Spleen (tissue), 11 donors: ENCODE measurements at regions not wholly inside any gene's neighbourhood (a gene's known extent, or its start where the extent isn't known, plus 50 kb on each side); places are given as distances from the start of the nearest gene placed in this dataset.

ENCODE experiments used
- DNase-seq: peaks from one replicate; pipeline ENCODE4 v3.0.0-alpha.2; 2020
- H3K27ac ChIP-seq, 8 donors: fragments of 200-600 bp; sonication (generic) in 7 of 8; 1 replicate in 4 of 8; 2 replicates in 4 of 8; pipeline versions ENCODE4 v1.5.0 to v1.8.0; 2016 to 2021; ENCODE audit warnings: inconsistent platforms in 4 of 8, mild to moderate bottlenecking in 4 of 8, moderate library complexity in 1 of 8
- H3K27me3 ChIP-seq, 7 donors: fragments of 200-600 bp; sonication (generic) in 6 of 7; replicated peaks in 1 of 7; 1 replicate in 4 of 7; 2 replicates in 3 of 7; pipeline versions ENCODE4 v1.5.0 to v1.8.0; 2016 to 2021; ENCODE audit warnings: inconsistent platforms in 3 of 7, mild to moderate bottlenecking in 1 of 7
- H3K36me3 ChIP-seq, 6 donors: fragments of 200-600 bp; sonication (generic) in 5 of 6; 1 replicate in 4 of 6; 2 replicates in 2 of 6; pipeline versions ENCODE4 v1.5.0 to v1.8.0; 2016 to 2021; ENCODE audit warnings: inconsistent platforms in 2 of 6
- H3K4me1 ChIP-seq, 6 donors: fragments of 200-600 bp; sonication (generic) in 5 of 6; 1 replicate in 3 of 6; 2 replicates in 3 of 6; pipeline versions ENCODE4 v1.5.0 to v1.8.0; 2016 to 2021; ENCODE audit warnings: inconsistent platforms in 3 of 6
- H3K4me3 ChIP-seq, 8 donors: fragments of 200-600 bp; sonication (generic) in 7 of 8; 1 replicate in 4 of 8; 2 replicates in 4 of 8; pipeline versions ENCODE4 v1.5.0 to v1.8.0; 2016 to 2021; ENCODE audit warnings: inconsistent platforms in 4 of 8, mild to moderate bottlenecking in 4 of 8, moderate library complexity in 2 of 8
- H3K9me3 ChIP-seq, 8 donors: fragments of 200-600 bp; sonication (generic) in 7 of 8; 1 replicate in 4 of 8; 2 replicates in 4 of 8; pipeline versions ENCODE4 v1.5.0 to v1.8.0; 2016 to 2021; ENCODE audit warnings: inconsistent platforms in 4 of 8
- POLR2A ChIP-seq, 3 donors: fragments of 450-650 bp; IDR thresholded peaks; one replicate each; pipeline ENCODE4 v1.5.1; 2017; ENCODE audit warnings: antibody characterized with exemption in 3 of 3, mild to moderate bottlenecking in 1 of 3
- POLR2AphosphoS5 ChIP-seq, 3 donors: sonication (generic); formaldehyde crosslinking; IDR thresholded peaks; one replicate each; pipeline ENCODE4 v1.5.1; 2017; ENCODE audit warnings: antibody characterized with exemption in 3 of 3
- WGBS, 5 donors: extraction: QIAGEN DNeasy Blood & Tissue Kit in 3 of 5; methylation state at CpG; one replicate each; pipeline versions ENCODE4 v1.1.5 to v1.1.7; 2013 to 2018; 5-methylcytosine and 5-hydroxymethylcytosine counted together
- intact Hi-C: fragments of 100-400 bp; cut with DNase I; formaldehyde crosslinking; loops from one replicate; pipeline ENCODE4 v1.15.0; 2023; ENCODE audit warnings: low total_unique reads
- TF ChIP-seq, protein P1 (sequence below), 11 experiments: fragments of 200-600 bp in 7 of 11; fragments of 450-650 bp in 4 of 11; sonication (generic) in 4 of 11; IDR thresholded peaks in 8 of 11; conservative IDR thresholded peaks in 3 of 11; 1 replicate in 7 of 11; 2 replicates in 4 of 11; pipeline versions ENCODE4 v1.4.0 to v1.8.0; 2016 to 2021; ENCODE audit warnings: antibody characterized with exemption in 11 of 11, inconsistent platforms in 4 of 11, mild to moderate bottlenecking in 1 of 11
- donor health status: healthy with polysubstance abuse.
- donor health status: DM: no; HTN: no; CAD: no; lungs with moderate emphysema.
- donor health status: DM: no; HTN: no; CAD: no.
- donor health status: Bipolar disorder and iron deficiency.
- donor health status: healthy.
- donor health status: DM: no; HTN: no; CAD: no.
- donor health status: DM: yes; HTN: yes; CAD: no.

DNA sequence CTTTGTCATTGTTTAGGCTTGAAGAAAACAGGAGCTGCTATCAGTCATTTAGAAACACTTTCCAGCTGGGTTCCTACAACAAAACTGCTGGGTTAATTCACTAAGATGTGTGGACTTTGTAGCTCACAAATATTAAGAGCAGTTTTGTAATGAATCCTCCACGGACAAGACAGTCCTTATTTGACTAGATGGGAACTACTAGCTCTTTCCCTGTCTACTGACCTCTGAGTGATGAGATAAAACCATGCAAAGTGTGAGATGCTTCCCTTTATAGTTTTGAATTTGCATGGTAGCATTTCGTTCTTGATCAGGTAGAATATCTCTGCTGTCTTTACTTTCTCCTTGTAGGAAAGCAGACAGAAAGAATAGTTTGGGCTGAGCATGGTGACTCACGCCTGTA is 72.9 kb upstream of the STXBP6 start:
- Histone ChIP-seq H3K9me3 (no peaks in the 10 kb centered on the region), H3K27ac (no peak overlapping the region), H3K36me3 (no peaks in the 10 kb centered on the region), H3K27me3 (no peaks in the 10 kb centered on the region), H3K4me3 (no peak overlapping the region), H3K4me1 (no peaks in the 10 kb centered on the region)
- intact Hi-C loops = no loop called here
- no peak for DNase-seq
- 67 to 88% (median 73%) methylated on average over 3 of the region's 3 CpGs for WGBS, 5 donors
- TF ChIP-seq POLR2A (IDR thresholded peaks at IDR 0.05) (no peak), POLR2AphosphoS5 (IDR thresholded peaks at IDR 0.05) (no peak)
- TF ChIP-seq, protein P1, sequence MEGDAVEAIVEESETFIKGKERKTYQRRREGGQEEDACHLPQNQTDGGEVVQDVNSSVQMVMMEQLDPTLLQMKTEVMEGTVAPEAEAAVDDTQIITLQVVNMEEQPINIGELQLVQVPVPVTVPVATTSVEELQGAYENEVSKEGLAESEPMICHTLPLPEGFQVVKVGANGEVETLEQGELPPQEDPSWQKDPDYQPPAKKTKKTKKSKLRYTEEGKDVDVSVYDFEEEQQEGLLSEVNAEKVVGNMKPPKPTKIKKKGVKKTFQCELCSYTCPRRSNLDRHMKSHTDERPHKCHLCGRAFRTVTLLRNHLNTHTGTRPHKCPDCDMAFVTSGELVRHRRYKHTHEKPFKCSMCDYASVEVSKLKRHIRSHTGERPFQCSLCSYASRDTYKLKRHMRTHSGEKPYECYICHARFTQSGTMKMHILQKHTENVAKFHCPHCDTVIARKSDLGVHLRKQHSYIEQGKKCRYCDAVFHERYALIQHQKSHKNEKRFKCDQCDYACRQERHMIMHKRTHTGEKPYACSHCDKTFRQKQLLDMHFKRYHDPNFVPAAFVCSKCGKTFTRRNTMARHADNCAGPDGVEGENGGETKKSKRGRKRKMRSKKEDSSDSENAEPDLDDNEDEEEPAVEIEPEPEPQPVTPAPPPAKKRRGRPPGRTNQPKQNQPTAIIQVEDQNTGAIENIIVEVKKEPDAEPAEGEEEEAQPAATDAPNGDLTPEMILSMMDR (IDR thresholded peaks at IDR 0.05 in 8 of 11, conservative IDR thresholded peaks at IDR 0.05 in 3 of 11) = no peak

DNA sequence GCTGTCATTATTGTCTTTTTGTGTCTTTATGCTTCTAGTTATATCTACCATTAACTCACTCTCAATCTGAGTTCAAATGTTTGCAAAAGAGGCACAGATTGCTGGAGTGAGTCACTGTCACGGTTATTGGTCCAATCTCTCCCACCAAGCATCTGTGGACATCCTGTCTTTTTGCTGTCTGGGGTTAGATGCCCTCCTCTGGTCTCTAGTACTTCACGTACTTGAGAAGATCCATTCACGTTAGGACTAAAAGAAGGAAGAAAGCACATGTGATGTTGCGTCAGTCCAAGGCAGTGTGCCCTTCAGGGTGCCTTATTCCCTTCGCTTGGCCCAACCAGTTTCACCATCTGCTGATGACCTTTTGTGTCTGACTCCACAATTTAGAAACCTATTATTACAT is 72.3 kb upstream of the STXBP6 start:
- no peaks in the 10 kb centered on the region for H3K4me1 ChIP-seq
- no peak for DNase-seq
- no peak overlapping the region for H3K4me3 ChIP-seq
- intact Hi-C loops = no loop called here
- TF ChIP-seq, protein P1 (IDR thresholded peaks at IDR 0.05 in 8 of 11, conservative IDR thresholded peaks at IDR 0.05 in 3 of 11) = no peak
- TF ChIP-seq POLR2AphosphoS5 (IDR thresholded peaks at IDR 0.05) (no peak), POLR2A (IDR thresholded peaks at IDR 0.05) (no peak)
- no peak overlapping the region for H3K27ac ChIP-seq
- H3K36me3 ChIP-seq = no peaks in the 10 kb centered on the region
- no peaks in the 10 kb centered on the region for H3K27me3 ChIP-seq
- no peaks in the 10 kb centered on the region for H3K9me3 ChIP-seq
- 70 to 87% (median 83%) methylated on average over 5 of the region's 5 CpGs for WGBS, 5 donors

- Histone ChIP-seq H3K4me3 (no peak overlapping the region), H3K27me3 (no peaks in the 10 kb centered on the region), H3K36me3 (no peaks in the 10 kb centered on the region), H3K4me1 (no peaks in the 10 kb centered on the region), H3K27ac (no peak overlapping the region), H3K9me3 (no peaks in the 10 kb centered on the region)
- 74 to 89% (median 75%) methylated on average over 2 to 3 of the region's 3 CpGs for WGBS, 5 donors
- intact Hi-C loops = no loop called here
- no peak for DNase-seq
- TF ChIP-seq POLR2A (IDR thresholded peaks at IDR 0.05) (no peak), POLR2AphosphoS5 (IDR thresholded peaks at IDR 0.05) (no peak)
- TF ChIP-seq, protein P1 (IDR thresholded peaks at IDR 0.05 in 8 of 11, conservative IDR thresholded peaks at IDR 0.05 in 3 of 11) = no peak
Observed at GRCh38 chr14:25121337-25122129, 71.6 kb upstream of the STXBP6 start.

- H3K27ac ChIP-seq = no peak overlapping the region
- H3K36me3 ChIP-seq = no peaks in the 10 kb centered on the region
- no peak overlapping the region for H3K4me3 ChIP-seq
- intact Hi-C loops = no loop called here
- no peak for TF ChIP-seq POLR2AphosphoS5 (IDR thresholded peaks at IDR 0.05)
- TF ChIP-seq, protein P1 (IDR thresholded peaks at IDR 0.05 in 8 of 11, conservative IDR thresholded peaks at IDR 0.05 in 3 of 11) = no peak
- no peak for TF ChIP-seq POLR2A (IDR thresholded peaks at IDR 0.05)
- no peak for DNase-seq
- no peaks in the 10 kb centered on the region for H3K9me3 ChIP-seq
- 68 to 77% (median 71%) methylated on average over 3 of the region's 3 CpGs for WGBS, 5 donors
- H3K4me1 ChIP-seq = no peaks in the 10 kb centered on the region
- no peaks in the 10 kb centered on the region for H3K27me3 ChIP-seq
Observed at GRCh38 chr14:25120261-25120660, 70.3 kb upstream of the STXBP6 start.
